Progenitor cell of endocrine pancreas (in vitro differentiated cells): ENCODE measurements at regions not wholly inside any gene's neighbourhood (a gene's known extent, or its start where the extent isn't known, plus 50 kb on each side); places are given as distances from the start of the nearest gene placed in this dataset.

Experiments
- DNase-seq: peaks from one replicate; pipeline ENCODE4 v3.0.0; 2021; ENCODE audit warnings: low spot score; ENCODE audit not compliant: unreplicated experiment
- H3K27ac Mint-ChIP-seq: 2 replicates; pipeline ENCODE4 v1.8.0; 2021; ENCODE audit warnings: mild to moderate bottlenecking, moderate library complexity, mixed read lengths
- H3K27me3 Mint-ChIP-seq: 2 replicates; pipeline ENCODE4 v1.8.0; 2021; ENCODE audit warnings: mixed read lengths
- H3K36me3 Mint-ChIP-seq: 2 replicates; pipeline ENCODE4 v1.8.0; 2022; ENCODE audit warnings: mixed read lengths; ENCODE audit not compliant: insufficient read depth
- H3K4me1 Mint-ChIP-seq: 2 replicates; pipeline ENCODE4 v1.8.0; 2021; ENCODE audit warnings: low read depth, mixed read lengths
- H3K4me3 Mint-ChIP-seq: 2 replicates; pipeline ENCODE4 v1.8.0; 2021; ENCODE audit warnings: low read depth, mild to moderate bottlenecking, moderate library complexity, mixed read lengths
- H3K9me3 Mint-ChIP-seq: 2 replicates; pipeline ENCODE4 v1.8.0; 2021; ENCODE audit warnings: low read depth, mixed read lengths
- TF ChIP-seq, protein P1 (sequence below): fragments of 200-600 bp; sonication (generic); IDR thresholded peaks from one replicate; pipeline ENCODE4 v1.5.0; 2021; ENCODE audit warnings: antibody characterized with exemption, mild to moderate bottlenecking; ENCODE audit not compliant: unreplicated experiment

DNA sequence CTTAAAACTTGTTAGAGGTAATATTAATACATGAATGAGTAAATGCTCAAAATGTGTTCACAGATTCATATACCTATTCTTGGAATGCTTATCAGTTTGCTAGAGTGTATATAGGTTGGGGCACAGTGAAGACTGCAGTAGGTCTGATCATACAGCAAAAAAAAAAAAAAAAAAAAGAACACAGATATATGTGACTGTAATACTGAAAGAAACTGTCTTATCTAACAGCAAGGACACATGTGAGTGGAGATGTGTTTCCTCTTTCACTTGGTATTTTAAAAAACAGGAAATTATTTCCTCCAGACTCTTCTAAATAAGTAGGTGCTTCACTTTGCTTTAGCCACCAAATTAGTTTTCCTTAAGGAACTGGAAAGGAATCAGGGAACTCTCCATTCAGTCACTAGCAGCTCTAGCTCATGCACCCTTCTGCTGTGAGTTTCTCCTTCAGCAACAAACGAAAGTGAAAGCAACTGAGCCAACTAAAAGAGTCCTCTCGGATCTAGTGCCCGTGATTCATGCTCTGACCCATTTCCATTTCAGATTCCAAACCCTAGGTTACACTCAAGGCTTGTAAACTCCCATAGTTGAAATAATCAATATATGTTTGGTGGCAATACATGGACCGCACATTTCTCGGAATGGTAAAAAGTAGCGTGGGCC lies 98.5 kb downstream of the DSEL start:
- H3K36me3 Mint-ChIP-seq, result no peaks in the 10 kb centered on the region
- no peak overlapping the region for H3K4me3 Mint-ChIP-seq
- H3K9me3 Mint-ChIP-seq, result no peaks in the 10 kb centered on the region
- H3K27ac Mint-ChIP-seq, result no peak overlapping the region
- H3K27me3 Mint-ChIP-seq, result no peaks in the 10 kb centered on the region
- no peaks in the 10 kb centered on the region for H3K4me1 Mint-ChIP-seq
- no peak for DNase-seq
- TF ChIP-seq, protein P1, sequence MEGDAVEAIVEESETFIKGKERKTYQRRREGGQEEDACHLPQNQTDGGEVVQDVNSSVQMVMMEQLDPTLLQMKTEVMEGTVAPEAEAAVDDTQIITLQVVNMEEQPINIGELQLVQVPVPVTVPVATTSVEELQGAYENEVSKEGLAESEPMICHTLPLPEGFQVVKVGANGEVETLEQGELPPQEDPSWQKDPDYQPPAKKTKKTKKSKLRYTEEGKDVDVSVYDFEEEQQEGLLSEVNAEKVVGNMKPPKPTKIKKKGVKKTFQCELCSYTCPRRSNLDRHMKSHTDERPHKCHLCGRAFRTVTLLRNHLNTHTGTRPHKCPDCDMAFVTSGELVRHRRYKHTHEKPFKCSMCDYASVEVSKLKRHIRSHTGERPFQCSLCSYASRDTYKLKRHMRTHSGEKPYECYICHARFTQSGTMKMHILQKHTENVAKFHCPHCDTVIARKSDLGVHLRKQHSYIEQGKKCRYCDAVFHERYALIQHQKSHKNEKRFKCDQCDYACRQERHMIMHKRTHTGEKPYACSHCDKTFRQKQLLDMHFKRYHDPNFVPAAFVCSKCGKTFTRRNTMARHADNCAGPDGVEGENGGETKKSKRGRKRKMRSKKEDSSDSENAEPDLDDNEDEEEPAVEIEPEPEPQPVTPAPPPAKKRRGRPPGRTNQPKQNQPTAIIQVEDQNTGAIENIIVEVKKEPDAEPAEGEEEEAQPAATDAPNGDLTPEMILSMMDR, result no peak

DNA sequence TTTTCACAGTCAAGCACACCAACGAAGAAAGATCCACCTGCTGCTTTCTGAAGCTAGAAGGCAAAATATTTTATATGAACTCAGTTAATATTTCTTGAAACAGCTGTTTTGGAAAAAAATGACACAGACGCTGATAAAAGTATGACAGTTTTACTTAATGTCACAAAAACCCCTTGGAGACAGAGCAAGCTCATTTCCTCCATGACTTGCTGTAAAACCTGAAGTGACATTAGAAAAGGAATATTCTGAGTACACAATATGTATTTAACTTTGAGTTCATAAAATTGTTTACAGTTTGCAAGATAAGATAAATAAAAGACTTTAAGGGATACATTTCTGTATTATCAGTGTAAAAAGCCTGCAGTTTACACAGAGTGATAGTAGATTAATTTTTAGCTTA lies 105.4 kb downstream of the DSEL start:
- Mint-ChIP-seq H3K4me1 (no peaks in the 10 kb centered on the region), H3K36me3 (no peaks in the 10 kb centered on the region), H3K27me3 (no peaks in the 10 kb centered on the region), H3K4me3 (no peak overlapping the region), H3K27ac (no peak overlapping the region), H3K9me3 (no peaks in the 10 kb centered on the region)
- no peak for DNase-seq
- TF ChIP-seq, protein P1, result no peak

DNA sequence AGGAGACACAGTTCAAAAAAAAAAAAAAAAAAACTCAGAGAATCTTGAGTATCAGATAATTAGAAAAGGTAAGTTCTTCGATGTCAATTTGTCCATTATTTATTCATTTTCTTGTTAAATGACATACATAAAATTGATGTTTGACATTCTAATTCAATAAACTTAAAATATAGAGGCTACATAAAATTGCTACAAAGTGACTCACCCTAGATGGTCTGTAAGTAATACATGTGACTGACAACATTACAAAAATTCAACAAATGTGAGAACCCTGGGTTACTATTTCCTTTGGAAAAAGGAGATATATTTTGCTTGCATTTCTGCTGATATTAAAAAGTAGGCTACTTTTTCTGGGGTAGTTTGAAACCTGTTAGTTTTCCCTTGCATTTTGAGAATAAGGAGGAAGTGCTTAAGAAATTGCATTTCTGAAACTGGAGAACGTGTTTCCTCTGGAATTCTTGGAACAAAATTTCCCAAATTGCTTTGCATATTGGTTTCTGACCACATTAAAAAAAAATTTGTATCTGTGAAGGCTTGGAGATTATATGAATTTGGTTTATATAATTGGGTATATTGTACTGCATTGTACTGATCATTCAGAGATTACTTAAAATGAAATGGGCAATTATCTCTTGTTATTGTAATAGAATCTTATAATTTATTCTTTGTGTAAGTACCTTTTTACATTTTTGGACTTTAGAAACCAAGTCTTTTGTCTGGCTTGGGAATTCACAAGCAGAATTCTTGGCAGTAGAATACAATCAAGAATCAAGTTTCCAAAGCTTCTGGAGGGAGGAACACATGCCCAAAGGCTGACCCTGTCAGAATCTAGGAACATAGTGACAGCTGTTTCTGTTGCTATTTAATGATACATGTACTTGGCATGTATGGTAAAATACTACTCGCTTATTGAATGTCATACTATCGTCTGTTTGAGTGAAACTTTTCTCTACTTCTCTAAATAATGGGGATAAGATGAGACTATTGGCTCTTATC lies 106.1 kb downstream of the DSEL start:
- no peaks in the 10 kb centered on the region for H3K36me3 Mint-ChIP-seq
- H3K27ac Mint-ChIP-seq, result no peak overlapping the region
- no peak overlapping the region for H3K4me3 Mint-ChIP-seq
- H3K27me3 Mint-ChIP-seq, result no peaks in the 10 kb centered on the region
- no peaks in the 10 kb centered on the region for H3K9me3 Mint-ChIP-seq
- no peak for DNase-seq
- H3K4me1 Mint-ChIP-seq, result no peaks in the 10 kb centered on the region
- TF ChIP-seq, protein P1, result no peak

DNA sequence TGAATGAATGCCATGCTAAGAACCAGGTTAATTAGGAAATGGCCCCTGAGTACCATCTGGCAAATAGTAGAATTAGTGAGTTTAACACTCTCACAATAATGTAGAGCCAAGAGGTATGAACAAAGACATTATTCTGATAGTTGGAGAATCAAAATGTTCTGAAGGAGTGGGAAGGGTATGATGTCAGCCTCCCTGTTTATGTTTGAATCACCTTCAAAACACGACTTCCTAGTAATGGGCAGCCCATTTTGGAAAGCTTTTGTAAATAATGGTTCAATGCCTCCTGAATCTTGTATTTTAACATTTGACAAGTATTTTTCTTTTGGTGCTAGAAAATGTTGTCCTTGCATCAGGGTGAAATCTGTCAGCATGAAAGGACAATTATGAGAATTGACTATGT lies 108.3 kb downstream of the DSEL start:
- Mint-ChIP-seq H3K9me3 (no peaks in the 10 kb centered on the region), H3K36me3 (no peaks in the 10 kb centered on the region), H3K4me1 (no peaks in the 10 kb centered on the region), H3K4me3 (no peak overlapping the region), H3K27me3 (no peaks in the 10 kb centered on the region), H3K27ac (no peak overlapping the region)
- DNase-seq, result no peak
- TF ChIP-seq, protein P1, result no peak

DNA sequence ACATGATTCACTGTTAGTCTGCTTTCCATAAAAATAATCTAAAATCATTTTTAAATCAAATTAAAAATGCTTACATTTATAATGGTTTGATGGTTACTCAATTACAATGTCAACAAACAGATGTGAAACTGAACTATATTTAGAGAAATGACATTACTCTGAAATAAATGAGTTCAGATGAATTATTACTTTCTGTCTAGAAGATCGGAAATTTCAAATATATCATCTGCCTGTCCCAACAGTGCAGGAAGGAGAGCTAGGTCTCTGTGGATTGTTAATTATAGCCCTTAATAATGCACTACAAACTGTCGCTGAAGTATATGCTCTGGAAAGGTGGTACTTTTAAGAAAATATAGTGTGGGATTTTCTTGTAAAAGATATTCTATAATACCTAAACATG lies 109.8 kb downstream of the DSEL start:
- H3K4me3 Mint-ChIP-seq, result no peak overlapping the region
- H3K36me3 Mint-ChIP-seq, result no peaks in the 10 kb centered on the region
- no peaks in the 10 kb centered on the region for H3K27me3 Mint-ChIP-seq
- no peaks in the 10 kb centered on the region for H3K9me3 Mint-ChIP-seq
- no peaks in the 10 kb centered on the region for H3K4me1 Mint-ChIP-seq
- TF ChIP-seq, protein P1, result no peak
- no peak overlapping the region for H3K27ac Mint-ChIP-seq
- DNase-seq, result no peak
